Neural progenitor cell (in vitro differentiated cells): ENCODE measurements at regions not wholly inside any gene's neighbourhood (a gene's known extent, or its start where the extent isn't known, plus 50 kb on each side); places are given as distances from the start of the nearest gene placed in this dataset.

Experiments
- CTCF ChIP-seq: fragments of 200-600 bp; sonication (generic); IDR thresholded peaks from 2 replicates; pipeline ENCODE4 v1.5.1; 2017; ENCODE audit warnings: antibody characterized with exemption, mild to moderate bottlenecking
- EZH2 ChIP-seq: fragments of 200-600 bp; sonication (generic); IDR thresholded peaks from 2 replicates; pipeline ENCODE4 v1.6.1; 2017; ENCODE audit warnings: antibody characterized with exemption, mild to moderate bottlenecking, moderate library complexity
- EZH2phosphoT487 ChIP-seq: fragments of 200-600 bp; sonication (generic); IDR thresholded peaks from 2 replicates; pipeline ENCODE4 v1.6.1; 2017; ENCODE audit warnings: antibody characterized with exemption

- TF ChIP-seq CTCF, result no peak
- no peak for TF ChIP-seq EZH2phosphoT487
- no peak for TF ChIP-seq EZH2
Measured at GRCh38 chr14:76924371-76925096, 98.3 kb downstream of the LRRC74A start.
